ENCODE measurements at regions not wholly inside any gene's neighbourhood (a gene's known extent, or its start where the extent isn't known, plus 50 kb on each side); places are given as distances from the start of the nearest gene placed in this dataset.
A peak's percentile ranks its signal among the peaks of the same experiment; 100 is the strongest.
"Not testable (repeated sequence)": the region's sequence is repeated elsewhere in the genome, so short reads cannot be mapped to it uniquely, and the experiment has no call there.

DNA sequence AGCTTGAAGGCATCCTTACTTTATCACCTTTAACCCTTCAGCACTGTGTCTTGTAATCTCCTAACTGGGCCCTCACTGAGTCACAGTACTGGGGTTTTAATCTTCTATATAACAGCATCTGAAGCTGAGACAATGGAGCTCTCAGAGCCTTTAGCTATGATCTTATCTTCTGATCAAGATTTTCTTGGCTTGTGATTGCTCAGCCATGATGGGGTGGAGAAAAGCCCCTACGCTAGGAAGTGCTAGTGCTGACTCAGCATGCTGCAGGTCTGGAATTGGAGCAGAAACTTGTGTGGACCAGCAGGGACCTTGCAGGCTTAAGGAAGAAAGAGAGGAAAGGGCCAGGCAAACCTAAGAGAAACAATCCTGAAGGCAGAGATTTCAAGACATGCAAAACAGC is 71.7 kb upstream of the EED start:
- in situ Hi-C loops (cut with HindIII; ENCODE audit: low pct_unique_long_range_greater_than_20kb, low sequenced_read_pairs), result no loop called here

GRCh38 chr11:86171627-86172026 is 72.9 kb upstream of the EED start:
- no peak for DNase-seq (ENCODE audit: low read depth)
- in situ Hi-C loops (cut with HindIII; ENCODE audit: low pct_unique_long_range_greater_than_20kb, low sequenced_read_pairs), result no loop called here

More for the DNA sequence above, 71.7 kb upstream of the EED start:
- peak; percentile 75 for DNase-seq (ENCODE audit: low read depth)

GRCh38 chr11:86167499-86168164 is 76.9 kb upstream of the EED start:
- in situ Hi-C loops (cut with HindIII; ENCODE audit: low pct_unique_long_range_greater_than_20kb, low sequenced_read_pairs), result no loop called here
- no peak for DNase-seq (ENCODE audit: low read depth)

DNA sequence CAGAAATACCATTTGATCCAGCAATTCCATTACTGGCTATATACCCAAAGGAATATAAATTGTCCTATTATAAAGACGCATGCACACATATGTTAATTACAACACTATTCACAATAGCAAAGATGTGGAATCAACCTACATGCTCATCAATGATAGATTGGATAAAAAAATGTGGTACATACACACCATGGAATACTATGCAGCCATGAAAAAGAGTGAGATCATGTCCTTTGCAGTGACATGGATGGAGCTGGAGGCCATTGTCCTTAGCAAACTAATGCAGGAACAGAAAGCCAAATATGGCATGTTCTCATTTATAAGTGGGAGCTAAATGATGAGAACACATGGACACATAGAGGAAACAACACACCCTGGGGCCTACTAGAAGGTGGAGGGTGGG is 78.3 kb upstream of the EED start:
- DNase-seq (ENCODE audit: low read depth); in situ Hi-C loops (cut with HindIII; ENCODE audit: low pct_unique_long_range_greater_than_20kb, low sequenced_read_pairs): not testable (repeated sequence)

- in situ Hi-C loops (cut with HindIII; ENCODE audit: low pct_unique_long_range_greater_than_20kb, low sequenced_read_pairs), result no loop called here
- no peak for DNase-seq (ENCODE audit: low read depth)
Measured at GRCh38 chr11:86164106-86164505, 80.4 kb upstream of the EED start.

DNA sequence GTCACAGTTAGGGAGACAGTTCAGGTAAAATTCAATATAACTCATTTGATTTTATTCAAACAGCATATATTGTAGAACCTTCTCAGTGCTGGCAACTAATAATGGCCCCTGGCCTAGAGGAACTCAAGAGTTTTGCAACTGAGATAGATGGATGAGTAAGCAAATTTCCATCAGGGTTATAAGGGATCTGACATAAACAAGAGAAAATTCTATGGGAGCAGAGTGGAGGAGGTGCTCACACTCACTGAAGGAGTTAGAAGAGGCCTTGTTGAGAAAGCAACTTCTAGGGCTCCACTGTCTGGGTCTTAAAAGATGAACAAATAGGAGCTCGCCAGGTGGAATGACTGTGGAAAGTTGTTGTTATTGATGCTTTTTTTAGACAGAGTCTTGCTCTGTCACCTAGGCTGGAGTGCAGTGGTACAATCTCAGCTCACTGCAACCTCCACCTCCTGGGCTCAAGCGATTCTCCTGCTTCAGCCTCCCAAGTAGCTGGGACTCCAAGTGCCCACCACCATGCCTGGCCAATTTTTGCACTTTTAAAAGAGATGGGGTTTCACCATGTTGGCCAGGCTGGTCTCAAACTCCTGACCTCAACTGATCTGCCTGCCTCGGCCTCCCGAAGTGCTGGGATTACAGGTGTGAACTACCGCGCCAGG is 81.2 kb upstream of the EED start:
- DNase-seq (ENCODE audit: low read depth); in situ Hi-C loops (cut with HindIII; ENCODE audit: low pct_unique_long_range_greater_than_20kb, low sequenced_read_pairs): not testable (repeated sequence)

- DNase-seq (ENCODE audit: low read depth), result no peak
- in situ Hi-C loops (cut with HindIII; ENCODE audit: low pct_unique_long_range_greater_than_20kb, low sequenced_read_pairs), result no loop called here
Measured at GRCh38 chr11:86162239-86162638, 82.3 kb upstream of the EED start.

GRCh38 chr11:86161837-86162236 is 82.7 kb upstream of the EED start:
- DNase-seq (ENCODE audit: low read depth), result no peak
- in situ Hi-C loops (cut with HindIII; ENCODE audit: low pct_unique_long_range_greater_than_20kb, low sequenced_read_pairs), result no loop called here

GRCh38 chr11:86161336-86161735 is 83.2 kb upstream of the EED start:
- in situ Hi-C loops (cut with HindIII; ENCODE audit: low pct_unique_long_range_greater_than_20kb, low sequenced_read_pairs), result no loop called here
- DNase-seq (ENCODE audit: low read depth), result no peak

- in situ Hi-C loops (cut with HindIII; ENCODE audit: low pct_unique_long_range_greater_than_20kb, low sequenced_read_pairs), result no loop called here
- peak; percentile 69 for DNase-seq (ENCODE audit: low read depth)
Measured at GRCh38 chr11:86160541-86161149, 83.9 kb upstream of the EED start.

- no peak for DNase-seq (ENCODE audit: low read depth)
- in situ Hi-C loops (cut with HindIII; ENCODE audit: low pct_unique_long_range_greater_than_20kb, low sequenced_read_pairs), result no loop called here
Measured at GRCh38 chr11:86159581-86159891, 85.0 kb upstream of the EED start.

DNA sequence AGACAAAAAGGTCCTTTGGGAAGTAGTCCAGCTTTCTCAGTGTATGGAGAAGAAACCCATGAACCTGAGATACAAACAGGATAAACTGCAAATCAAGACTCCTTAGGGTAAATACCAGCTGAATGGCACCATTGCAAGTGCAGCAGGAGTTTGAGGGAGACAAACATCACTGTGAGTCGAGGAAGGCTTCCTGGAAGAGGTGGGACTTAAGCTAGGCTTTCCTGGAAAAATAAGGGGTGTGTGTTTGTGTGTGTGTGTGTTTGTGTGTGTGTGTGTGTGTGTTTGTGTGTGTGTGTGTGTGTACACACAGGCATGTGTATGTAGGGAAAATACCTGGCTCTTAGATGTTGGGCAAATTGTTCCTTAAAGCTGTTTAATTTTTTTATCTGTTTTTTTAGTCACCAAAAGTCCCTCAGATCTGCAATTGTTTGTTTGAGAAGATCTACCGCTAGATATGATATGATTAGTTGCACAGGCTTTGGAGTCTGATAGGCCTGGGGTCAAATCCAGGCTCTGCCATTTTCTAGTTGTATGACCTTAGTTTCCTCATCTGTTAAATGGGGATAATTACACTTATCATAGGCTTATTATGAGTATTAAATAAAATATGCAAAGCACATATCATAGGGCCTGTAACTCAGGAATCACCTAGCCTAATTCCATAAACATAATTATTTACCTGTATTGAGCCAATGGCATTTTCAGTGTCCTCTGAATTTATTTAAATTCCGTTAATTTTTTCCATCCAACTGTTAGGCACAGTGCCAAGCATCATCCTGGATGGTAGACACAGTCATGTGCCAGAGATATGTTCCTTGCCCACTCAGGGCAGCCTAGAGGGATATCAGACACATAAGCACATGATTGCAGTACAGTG is 85.6 kb upstream of the EED start:
- no peak for DNase-seq (ENCODE audit: low read depth)
- in situ Hi-C loops (cut with HindIII; ENCODE audit: low pct_unique_long_range_greater_than_20kb, low sequenced_read_pairs), result no loop called here

GRCh38 chr11:86157797-86158378 is 86.7 kb upstream of the EED start:
- no peak for DNase-seq (ENCODE audit: low read depth)
- in situ Hi-C loops (cut with HindIII; ENCODE audit: low pct_unique_long_range_greater_than_20kb, low sequenced_read_pairs), result no loop called here

DNA sequence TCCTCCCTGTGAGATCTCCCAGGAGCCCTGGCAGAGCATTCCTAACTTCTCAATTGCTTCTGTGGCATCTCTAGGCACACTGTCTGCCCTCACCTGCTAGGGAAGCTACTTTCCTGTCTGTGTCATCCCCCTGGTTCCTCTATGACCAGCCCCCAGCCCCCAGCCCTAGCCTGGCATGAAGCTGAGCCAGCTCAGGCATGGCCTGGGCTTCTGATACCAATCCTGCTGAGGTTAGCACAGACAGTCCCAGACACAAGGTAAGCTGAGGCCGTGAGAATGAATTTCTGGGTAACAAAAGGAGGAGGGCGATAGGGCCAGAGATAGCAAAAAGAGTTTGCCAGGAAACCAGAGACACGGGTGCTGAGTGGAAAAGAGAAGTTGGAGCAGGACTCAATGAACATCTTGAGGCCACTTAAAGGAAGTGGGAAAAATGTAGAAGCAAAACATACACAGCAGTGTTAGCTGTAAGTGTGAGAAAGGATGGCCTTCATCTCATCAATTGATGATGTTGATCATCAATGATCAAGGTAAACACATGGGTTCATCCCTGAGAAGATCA is 87.6 kb upstream of the PICALM start:
- in situ Hi-C loops (cut with HindIII; ENCODE audit: low pct_unique_long_range_greater_than_20kb, low sequenced_read_pairs), result no loop called here
- DNase-seq (ENCODE audit: low read depth), result no peak

- no peak for DNase-seq (ENCODE audit: low read depth)
- in situ Hi-C loops (cut with HindIII; ENCODE audit: low pct_unique_long_range_greater_than_20kb, low sequenced_read_pairs), result no loop called here
Measured at GRCh38 chr11:86155200-86155844, 86.4 kb upstream of the PICALM start.

GRCh38 chr11:86153439-86153838 is 84.6 kb upstream of the PICALM start:
- DNase-seq (ENCODE audit: low read depth), result no peak
- in situ Hi-C loops (cut with HindIII; ENCODE audit: low pct_unique_long_range_greater_than_20kb, low sequenced_read_pairs), result no loop called here

GRCh38 chr11:86152901-86153300 is 84.0 kb upstream of the PICALM start:
- no peak for DNase-seq (ENCODE audit: low read depth)
- in situ Hi-C loops (cut with HindIII; ENCODE audit: low pct_unique_long_range_greater_than_20kb, low sequenced_read_pairs), result no loop called here

Measured in Caki2 (cell line).